ENCODE measurements at regions not wholly inside any gene's neighbourhood (a gene's known extent, or its start where the extent isn't known, plus 50 kb on each side); places are given as distances from the start of the nearest gene placed in this dataset.
A peak's percentile ranks its signal among the peaks of the same experiment; 100 is the strongest.

DNA sequence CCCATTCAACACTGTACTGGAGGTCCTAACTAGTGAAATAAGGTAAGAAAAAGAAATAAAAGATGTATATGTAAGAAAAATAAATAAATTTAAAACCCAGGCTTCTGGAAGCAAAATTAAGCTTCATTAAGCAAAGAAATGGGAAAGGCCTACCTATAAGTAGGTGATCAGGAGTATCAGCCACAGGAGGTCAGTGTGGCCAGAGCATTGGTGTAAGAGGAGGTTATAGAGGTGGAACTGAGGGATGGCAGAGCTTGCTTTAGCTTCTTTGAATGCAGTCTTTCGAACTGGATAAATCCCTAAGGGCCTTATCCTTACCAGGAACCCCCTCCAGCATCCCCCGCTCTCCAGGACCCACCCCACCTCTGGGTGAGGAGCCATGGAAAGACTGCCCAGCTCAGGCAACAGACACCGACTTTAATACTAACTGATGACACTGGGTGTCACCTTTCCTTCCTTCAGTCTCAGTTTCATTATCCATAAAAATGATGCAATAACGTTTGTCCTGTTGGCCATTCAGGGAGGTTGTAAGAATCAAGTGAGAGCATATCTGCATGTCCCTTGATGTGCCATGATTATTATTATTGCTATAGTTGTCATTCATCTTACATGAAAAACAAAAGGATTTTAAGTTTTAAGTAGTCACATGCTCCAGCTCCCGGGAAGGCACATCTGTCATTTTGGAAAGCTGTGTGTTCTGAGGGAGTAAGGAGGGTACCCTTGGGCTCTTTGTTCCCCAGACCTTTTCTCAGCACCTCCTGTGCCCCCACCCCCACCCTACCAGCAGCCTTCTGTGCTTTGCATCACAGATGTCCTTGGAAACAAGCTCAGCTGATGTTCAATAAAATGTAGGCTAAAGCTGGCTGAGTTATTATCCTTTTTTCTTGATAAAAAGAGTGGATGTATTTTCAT lies 50.8 kb upstream of the CTNNA1 start:
- peaks cover 28 to 67% of the 10 kb centered on the region in 2 donors for H3K27me3 Mint-ChIP-seq
- H3K27ac Mint-ChIP-seq: no peak overlapping the region
- CTCF ChIA-PET: interaction anchor here (0.7 kb wide), 1 partner anchor 13 kb away, joined by 3 read pairs; no protein-coding TSS in a partner anchor
- no peaks in the 10 kb centered on the region for H3K36me3 Mint-ChIP-seq
- no peak overlapping the region for H3K4me3 ChIP-seq (ENCODE audit: low read length)
- H3K4me1 Mint-ChIP-seq: no peaks in the 10 kb centered on the region
- H3K9me3 Mint-ChIP-seq: peaks cover 0 to 1% (median 0%) of the 10 kb centered on the region in 5 donors
- no peak overlapping the region for H3K27ac ChIP-seq (ENCODE audit: low read depth, low read length)
- H3K4me3 Mint-ChIP-seq: no peak overlapping the region
- DNase-seq: no peak
- no peaks in the 10 kb centered on the region for H3K4me1 ChIP-seq (ENCODE audit: insufficient read depth, low read length)
- POLR2A ChIA-PET: no interaction called here
- no peaks in the 10 kb centered on the region for H3K9me3 ChIP-seq (ENCODE audit: low read length)
- H3K27me3 ChIP-seq (ENCODE audit: insufficient read depth, low read length, poor library complexity, severe bottlenecking): no peaks in the 10 kb centered on the region
- H3K36me3 ChIP-seq (ENCODE audit: insufficient read depth, low read length): no peaks in the 10 kb centered on the region

DNA sequence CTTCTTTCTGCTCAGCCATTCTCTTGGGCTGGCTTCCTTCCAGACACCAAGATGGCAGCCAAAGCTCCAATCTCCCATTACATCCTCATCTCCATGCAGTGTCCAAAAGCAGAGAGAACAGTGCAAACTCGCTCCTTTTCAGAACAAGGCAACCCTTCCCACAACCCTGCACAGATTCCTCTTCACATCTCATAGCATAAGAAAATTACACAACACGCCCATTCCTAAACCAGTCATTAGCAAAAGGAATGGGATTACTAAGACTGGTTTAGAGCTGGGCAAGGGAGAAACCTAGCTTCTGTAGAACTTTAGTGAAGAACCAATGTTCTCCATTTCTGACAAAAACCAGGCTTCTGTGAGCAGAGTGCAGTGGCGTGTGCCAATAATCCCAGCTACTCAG lies 51.5 kb upstream of the CTNNA1 start:
- no peaks in the 10 kb centered on the region for H3K36me3 Mint-ChIP-seq
- Histone ChIP-seq H3K4me1 (ENCODE audit: insufficient read depth, low read length) (no peaks in the 10 kb centered on the region), H3K27ac (ENCODE audit: low read depth, low read length) (no peak overlapping the region), H3K9me3 (ENCODE audit: low read length) (no peaks in the 10 kb centered on the region), H3K27me3 (ENCODE audit: insufficient read depth, low read length, poor library complexity, severe bottlenecking) (no peaks in the 10 kb centered on the region), H3K4me3 (ENCODE audit: low read length) (no peak overlapping the region), H3K36me3 (ENCODE audit: insufficient read depth, low read length) (no peaks in the 10 kb centered on the region)
- H3K4me3 Mint-ChIP-seq: no peak overlapping the region
- peaks cover 0 to 1% (median 0%) of the 10 kb centered on the region in 5 donors for H3K9me3 Mint-ChIP-seq
- no peak for DNase-seq
- H3K4me1 Mint-ChIP-seq: no peaks in the 10 kb centered on the region
- POLR2A ChIA-PET: no interaction called here
- CTCF ChIA-PET: interaction anchor here (0.7 kb wide), 1 partner anchor 12 kb away, joined by 3 read pairs; no protein-coding TSS in a partner anchor
- peaks cover 31 to 65% of the 10 kb centered on the region in 2 donors for H3K27me3 Mint-ChIP-seq
- H3K27ac Mint-ChIP-seq: no peak overlapping the region

DNA sequence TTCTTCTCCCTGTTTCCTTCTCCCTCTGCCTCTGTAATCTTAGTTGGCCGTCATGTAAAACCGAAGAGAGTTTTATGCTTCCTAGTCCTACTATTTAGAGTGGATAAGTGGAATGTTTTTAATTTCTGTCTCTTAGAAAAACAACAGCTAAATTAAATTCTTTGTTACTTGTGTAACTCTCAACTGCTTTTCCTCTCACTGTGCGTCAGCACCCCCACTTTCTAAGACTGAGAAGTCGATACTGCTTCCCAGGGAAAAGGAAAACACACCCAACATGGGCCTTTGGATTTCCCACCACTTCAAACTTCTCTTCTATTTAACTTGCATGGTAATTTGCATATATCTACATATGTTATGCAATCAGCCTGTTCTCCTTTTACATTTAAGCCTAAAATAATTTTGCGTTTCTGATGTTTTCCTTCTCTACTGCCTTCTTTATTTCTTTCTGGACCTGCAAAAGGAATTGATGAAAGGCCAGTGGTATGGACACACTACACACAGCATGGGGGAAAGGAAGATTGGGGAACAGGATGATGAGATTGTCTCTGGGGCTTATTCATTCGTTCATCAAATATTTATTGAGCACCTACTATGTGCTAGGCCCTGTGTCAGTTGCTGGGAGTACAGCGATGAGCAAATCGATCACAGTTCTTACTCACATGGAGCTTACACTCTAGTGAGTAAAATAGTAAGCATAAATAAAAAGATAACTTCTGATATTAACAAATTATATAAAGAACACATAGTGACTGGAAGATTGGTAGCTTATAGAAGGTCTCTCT lies 52.5 kb upstream of the CTNNA1 start:
- POLR2A ChIA-PET: no interaction called here
- peaks cover 32 to 65% of the 10 kb centered on the region in 2 donors for H3K27me3 Mint-ChIP-seq

DNA sequence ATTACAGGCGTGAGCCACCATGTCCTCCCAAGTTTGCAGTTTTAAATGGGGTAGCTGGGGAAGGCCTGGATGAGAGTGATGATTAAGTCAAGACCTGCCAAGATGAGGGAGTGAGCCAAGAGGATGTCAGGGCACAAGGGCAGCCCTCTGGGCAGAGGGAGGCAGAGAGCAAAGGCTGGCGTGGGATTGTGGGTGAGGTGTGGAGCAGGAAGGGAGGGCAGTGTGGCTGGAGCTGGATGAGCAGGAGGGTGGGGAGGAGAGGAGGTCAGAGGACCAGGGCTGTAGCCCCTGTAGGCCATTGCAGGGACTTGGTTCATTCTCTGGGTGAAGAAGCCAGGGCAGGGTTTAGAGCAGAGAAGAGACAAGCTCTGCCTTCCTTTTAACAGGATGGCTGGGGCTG lies 53.7 kb upstream of the CTNNA1 start:
- Mint-ChIP-seq H3K4me1 (no peaks in the 10 kb centered on the region), H3K27ac (no peak overlapping the region), H3K36me3 (no peaks in the 10 kb centered on the region), H3K4me3 (no peak overlapping the region), H3K27me3 (peaks cover 34 to 72% of the 10 kb centered on the region in 2 donors), H3K9me3 (peaks cover 0 to 1% (median 0%) of the 10 kb centered on the region in 5 donors)
- no peaks in the 10 kb centered on the region for H3K27me3 ChIP-seq (ENCODE audit: insufficient read depth, low read length, poor library complexity, severe bottlenecking)
- ChIA-PET CTCF (no interaction called here), POLR2A (no interaction called here)
- no peak overlapping the region for H3K27ac ChIP-seq (ENCODE audit: low read depth, low read length)
- no peaks in the 10 kb centered on the region for H3K4me1 ChIP-seq (ENCODE audit: insufficient read depth, low read length)
- no peak for DNase-seq
- no peaks in the 10 kb centered on the region for H3K9me3 ChIP-seq (ENCODE audit: low read length)
- no peak overlapping the region for H3K4me3 ChIP-seq (ENCODE audit: low read length)
- H3K36me3 ChIP-seq (ENCODE audit: insufficient read depth, low read length): no peaks in the 10 kb centered on the region

More for the DNA sequence above, 52.5 kb upstream of the CTNNA1 start:
- Mint-ChIP-seq H3K36me3 (no peaks in the 10 kb centered on the region), H3K4me3 (no peak overlapping the region), H3K27ac (no peak overlapping the region), H3K9me3 (peaks cover 0 to 1% (median 0%) of the 10 kb centered on the region in 5 donors), H3K4me1 (no peaks in the 10 kb centered on the region)
- CTCF ChIA-PET: no interaction called here
- H3K4me3 ChIP-seq (ENCODE audit: low read length): no peak overlapping the region
- no peaks in the 10 kb centered on the region for H3K4me1 ChIP-seq (ENCODE audit: insufficient read depth, low read length)
- no peaks in the 10 kb centered on the region for H3K27me3 ChIP-seq (ENCODE audit: insufficient read depth, low read length, poor library complexity, severe bottlenecking)
- H3K36me3 ChIP-seq (ENCODE audit: insufficient read depth, low read length): no peaks in the 10 kb centered on the region
- no peaks in the 10 kb centered on the region for H3K9me3 ChIP-seq (ENCODE audit: low read length)
- H3K27ac ChIP-seq (ENCODE audit: low read depth, low read length): no peak overlapping the region
- no peak for DNase-seq

DNA sequence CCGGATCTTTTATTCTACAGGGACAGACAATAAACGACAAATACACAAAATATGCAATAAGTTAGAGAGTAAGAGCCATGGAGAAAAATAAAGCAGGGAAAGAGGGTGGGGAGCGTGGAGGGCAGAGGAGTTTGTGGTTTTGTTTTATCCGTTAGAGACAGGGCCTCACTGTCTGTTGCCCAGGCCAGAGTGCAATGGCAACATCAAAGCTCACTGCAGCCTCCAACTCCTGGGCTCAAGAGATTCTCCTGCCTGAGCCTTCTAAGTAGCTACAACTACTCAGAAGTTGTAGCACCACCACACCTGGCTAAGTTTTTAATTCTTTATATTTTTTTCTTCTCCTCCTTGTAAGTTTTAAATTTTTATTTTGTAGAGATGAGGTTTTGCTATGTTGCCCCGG lies 54.5 kb upstream of the CTNNA1 start:
- Histone ChIP-seq H3K27me3 (ENCODE audit: insufficient read depth, low read length, poor library complexity, severe bottlenecking) (peaks cover 2% of the 10 kb centered on the region), H3K9me3 (ENCODE audit: low read length) (no peaks in the 10 kb centered on the region), H3K4me3 (ENCODE audit: low read length) (no peak overlapping the region), H3K4me1 (ENCODE audit: insufficient read depth, low read length) (no peaks in the 10 kb centered on the region), H3K27ac (ENCODE audit: low read depth, low read length) (no peak overlapping the region), H3K36me3 (ENCODE audit: insufficient read depth, low read length) (no peaks in the 10 kb centered on the region)
- peak overlapping the region in 1 of 8 donors; percentile 40 for H3K27ac Mint-ChIP-seq
- peaks cover 0 to 1% (median 0%) of the 10 kb centered on the region in 5 donors for H3K9me3 Mint-ChIP-seq
- ChIA-PET CTCF (no interaction called here), POLR2A (no interaction called here)
- peaks cover 34 to 79% of the 10 kb centered on the region in 2 donors for H3K27me3 Mint-ChIP-seq
- H3K36me3 Mint-ChIP-seq: no peaks in the 10 kb centered on the region
- no peaks in the 10 kb centered on the region for H3K4me1 Mint-ChIP-seq
- H3K4me3 Mint-ChIP-seq: no peak overlapping the region
- no peak for DNase-seq

DNA sequence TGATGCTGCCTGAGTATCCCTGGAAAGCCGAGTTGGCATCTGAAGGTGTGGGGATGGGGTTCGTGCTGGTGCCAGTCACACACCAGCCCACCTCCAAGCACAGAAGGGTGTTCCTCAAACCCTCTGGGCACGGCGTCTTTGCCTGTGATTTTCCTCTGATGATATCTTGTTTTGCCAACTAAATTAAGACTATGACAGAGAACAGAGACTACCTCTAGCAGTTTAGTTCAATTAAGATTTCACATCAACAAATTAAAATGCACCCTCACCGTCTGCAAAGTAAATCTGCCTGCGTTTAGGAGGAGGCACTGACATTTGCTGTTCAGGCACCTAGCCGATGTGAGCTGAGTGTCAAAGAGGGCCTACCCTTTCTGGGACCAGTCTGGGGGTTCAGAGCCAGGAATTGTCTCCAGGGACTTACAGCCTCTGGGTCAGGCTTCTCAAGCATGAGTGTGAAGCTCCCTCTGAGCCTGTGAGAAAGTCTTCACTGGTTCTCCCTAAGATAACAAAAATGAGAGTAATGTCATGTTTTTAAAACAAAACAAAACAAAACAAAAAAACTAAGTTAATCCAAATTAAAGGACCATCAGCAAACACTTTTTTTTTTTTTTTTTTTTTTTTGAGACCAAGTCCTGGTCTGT lies 55.4 kb upstream of the CTNNA1 start:
- no peak overlapping the region for H3K27ac Mint-ChIP-seq
- POLR2A ChIA-PET: no interaction called here
- no peaks in the 10 kb centered on the region for H3K4me1 Mint-ChIP-seq
- H3K4me3 ChIP-seq (ENCODE audit: low read length): no peak overlapping the region
- H3K27me3 Mint-ChIP-seq: peaks cover 39 to 75% of the 10 kb centered on the region in 2 donors
- no peak for DNase-seq
- no peaks in the 10 kb centered on the region for H3K36me3 ChIP-seq (ENCODE audit: insufficient read depth, low read length)
- H3K27ac ChIP-seq (ENCODE audit: low read depth, low read length): no peak overlapping the region
- CTCF ChIA-PET: no interaction called here
- H3K9me3 Mint-ChIP-seq: peaks cover 0 to 1% (median 0%) of the 10 kb centered on the region in 5 donors
- H3K9me3 ChIP-seq (ENCODE audit: low read length): no peaks in the 10 kb centered on the region
- H3K4me3 Mint-ChIP-seq: no peak overlapping the region
- no peaks in the 10 kb centered on the region for H3K36me3 Mint-ChIP-seq
- H3K27me3 ChIP-seq (ENCODE audit: insufficient read depth, low read length, poor library complexity, severe bottlenecking): peaks cover 4% of the 10 kb centered on the region
- no peaks in the 10 kb centered on the region for H3K4me1 ChIP-seq (ENCODE audit: insufficient read depth, low read length)

DNA sequence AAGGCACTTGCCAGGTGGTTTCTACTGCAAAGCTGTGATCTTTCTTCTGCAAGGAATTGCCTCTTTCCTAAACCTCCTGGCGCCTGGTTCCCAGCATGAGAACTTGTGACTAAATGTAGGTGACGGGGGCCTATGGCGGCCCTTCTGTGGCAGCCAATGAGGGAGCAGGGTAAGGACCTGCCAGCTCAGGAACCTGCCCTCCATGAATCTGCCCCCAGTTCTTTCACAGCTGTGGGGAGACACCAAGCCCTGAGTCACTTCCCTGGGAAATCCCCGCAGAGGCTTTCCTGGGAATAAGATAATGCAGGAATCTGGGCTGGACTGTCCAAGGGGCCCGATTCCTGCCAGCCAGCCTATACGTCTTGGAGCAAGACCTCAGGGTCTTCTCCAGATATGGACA lies 56.7 kb upstream of the CTNNA1 start:
- POLR2A ChIA-PET: no interaction called here
- no peak overlapping the region for H3K27ac Mint-ChIP-seq

More for the DNA sequence above, 56.7 kb upstream of the CTNNA1 start:
- peaks cover 0 to 4% (median 0%) of the 10 kb centered on the region in 3 donors for H3K4me1 Mint-ChIP-seq
- CTCF ChIA-PET: no interaction called here
- no peak for DNase-seq
- no peaks in the 10 kb centered on the region for H3K36me3 ChIP-seq (ENCODE audit: insufficient read depth, low read length)
- peaks cover 0 to 3% (median 0%) of the 10 kb centered on the region in 3 donors for H3K36me3 Mint-ChIP-seq
- no peak overlapping the region for H3K27ac ChIP-seq (ENCODE audit: low read depth, low read length)
- H3K4me3 ChIP-seq (ENCODE audit: low read length): no peak overlapping the region
- H3K4me1 ChIP-seq (ENCODE audit: insufficient read depth, low read length): no peaks in the 10 kb centered on the region
- peaks cover 44 to 75% of the 10 kb centered on the region in 2 donors for H3K27me3 Mint-ChIP-seq
- no peaks in the 10 kb centered on the region for H3K9me3 Mint-ChIP-seq
- peaks cover 4% of the 10 kb centered on the region for H3K27me3 ChIP-seq (ENCODE audit: insufficient read depth, low read length, poor library complexity, severe bottlenecking)
- H3K9me3 ChIP-seq (ENCODE audit: low read length): no peaks in the 10 kb centered on the region
- no peak overlapping the region for H3K4me3 Mint-ChIP-seq
